Cardiac muscle cell (in vitro differentiated cells and primary cell): ENCODE measurements at regions not wholly inside any gene's neighbourhood (a gene's known extent, or its start where the extent isn't known, plus 50 kb on each side); places are given as distances from the start of the nearest gene placed in this dataset.

ENCODE experiments used
- DNase-seq, 2 donors: peaks; one replicate each; pipeline versions ENCODE4 v3.0.0 to v3.0.0-alpha.2; 2010 to 2017; ENCODE audit warnings: low read depth in 1 of 2, low spot score in 1 of 2
- H3K27ac ChIP-seq: fragments of 200-600 bp; sonication (generic); 2 replicates; pipeline ENCODE4 v1.5.1; 2016
- H3K27me3 ChIP-seq: fragments of 200-600 bp; sonication (generic); 2 replicates; pipeline ENCODE4 v1.6.0; 2016; ENCODE audit warnings: control low read depth
- H3K36me3 ChIP-seq: fragments of 200-600 bp; sonication (generic); 2 replicates; pipeline ENCODE4 v1.5.1; 2016; ENCODE audit warnings: control low read depth
- H3K4me1 ChIP-seq: fragments of 200-600 bp; sonication (generic); 2 replicates; pipeline ENCODE4 v1.8.1; 2017; ENCODE audit warnings: low read depth, mild to moderate bottlenecking, mixed run types
- H3K4me3 ChIP-seq: fragments of 200-600 bp; sonication (generic); 2 replicates; pipeline ENCODE4 v1.5.1; 2016; ENCODE audit warnings: mild to moderate bottlenecking
- H3K9me3 ChIP-seq: fragments of 200-600 bp; sonication (generic); 2 replicates; pipeline ENCODE4 v1.5.1; 2017; ENCODE audit warnings: low read depth, mild to moderate bottlenecking, control low read depth
- TF ChIP-seq, protein P1 (sequence below): IDR thresholded peaks from 2 replicates; pipeline ENCODE4 v1.5.1; 2012; ENCODE audit warnings: low read depth, mild to moderate bottlenecking, low read length

DNA sequence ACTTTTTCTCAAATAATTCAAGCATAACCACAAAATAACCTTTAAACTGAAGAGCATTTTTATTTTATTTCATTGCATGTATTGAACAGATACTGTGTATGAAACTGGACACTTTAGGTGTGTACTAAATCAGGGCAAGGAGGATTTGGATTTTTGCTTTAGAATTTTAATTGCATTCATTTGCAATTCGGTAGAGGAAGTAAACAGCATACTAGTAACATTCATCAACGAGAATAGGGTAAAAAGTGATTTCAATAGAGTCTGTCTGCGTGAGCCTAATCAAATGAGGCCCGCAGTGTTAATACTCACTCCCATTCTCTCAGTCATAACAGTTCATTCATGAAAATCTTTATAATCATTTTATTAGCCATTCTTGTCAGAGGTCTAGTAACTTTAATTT, 200.2 kb downstream of the SPRY2 start:
- peak overlapping the region; percentile 74 for H3K27ac ChIP-seq
- no peaks in the 10 kb centered on the region for H3K36me3 ChIP-seq
- TF ChIP-seq, protein P1, sequence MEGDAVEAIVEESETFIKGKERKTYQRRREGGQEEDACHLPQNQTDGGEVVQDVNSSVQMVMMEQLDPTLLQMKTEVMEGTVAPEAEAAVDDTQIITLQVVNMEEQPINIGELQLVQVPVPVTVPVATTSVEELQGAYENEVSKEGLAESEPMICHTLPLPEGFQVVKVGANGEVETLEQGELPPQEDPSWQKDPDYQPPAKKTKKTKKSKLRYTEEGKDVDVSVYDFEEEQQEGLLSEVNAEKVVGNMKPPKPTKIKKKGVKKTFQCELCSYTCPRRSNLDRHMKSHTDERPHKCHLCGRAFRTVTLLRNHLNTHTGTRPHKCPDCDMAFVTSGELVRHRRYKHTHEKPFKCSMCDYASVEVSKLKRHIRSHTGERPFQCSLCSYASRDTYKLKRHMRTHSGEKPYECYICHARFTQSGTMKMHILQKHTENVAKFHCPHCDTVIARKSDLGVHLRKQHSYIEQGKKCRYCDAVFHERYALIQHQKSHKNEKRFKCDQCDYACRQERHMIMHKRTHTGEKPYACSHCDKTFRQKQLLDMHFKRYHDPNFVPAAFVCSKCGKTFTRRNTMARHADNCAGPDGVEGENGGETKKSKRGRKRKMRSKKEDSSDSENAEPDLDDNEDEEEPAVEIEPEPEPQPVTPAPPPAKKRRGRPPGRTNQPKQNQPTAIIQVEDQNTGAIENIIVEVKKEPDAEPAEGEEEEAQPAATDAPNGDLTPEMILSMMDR: no peak
- no peaks in the 10 kb centered on the region for H3K27me3 ChIP-seq
- no peak for DNase-seq
- H3K4me3 ChIP-seq: no peak overlapping the region
- H3K9me3 ChIP-seq: no peaks in the 10 kb centered on the region
- peaks cover 10% of the 10 kb centered on the region for H3K4me1 ChIP-seq

DNA sequence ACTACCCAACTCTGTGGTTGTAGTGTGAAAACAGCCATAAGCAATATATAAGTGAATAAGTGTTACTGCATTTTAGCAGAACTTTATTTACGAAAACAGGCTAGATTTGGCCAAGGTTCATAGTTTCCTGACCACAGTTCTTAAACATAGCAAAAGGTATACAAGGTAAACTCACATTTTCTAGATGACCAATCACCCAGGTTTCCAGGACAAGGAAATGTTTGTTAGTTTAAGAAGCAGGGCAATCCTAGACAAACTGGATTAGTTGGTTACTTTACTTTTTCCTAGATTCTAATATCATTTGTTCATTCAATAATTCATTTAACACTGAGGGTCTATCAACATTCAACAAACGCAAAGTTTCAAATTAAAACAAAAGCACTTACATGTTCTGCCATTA, 201.7 kb downstream of the SPRY2 start:
- no peak for DNase-seq
- no peaks in the 10 kb centered on the region for H3K9me3 ChIP-seq
- TF ChIP-seq, protein P1: no peak
- no peaks in the 10 kb centered on the region for H3K27me3 ChIP-seq
- H3K4me3 ChIP-seq: no peak overlapping the region
- no peak overlapping the region for H3K27ac ChIP-seq
- peaks cover 14% of the 10 kb centered on the region for H3K4me1 ChIP-seq
- H3K36me3 ChIP-seq: no peaks in the 10 kb centered on the region

DNA sequence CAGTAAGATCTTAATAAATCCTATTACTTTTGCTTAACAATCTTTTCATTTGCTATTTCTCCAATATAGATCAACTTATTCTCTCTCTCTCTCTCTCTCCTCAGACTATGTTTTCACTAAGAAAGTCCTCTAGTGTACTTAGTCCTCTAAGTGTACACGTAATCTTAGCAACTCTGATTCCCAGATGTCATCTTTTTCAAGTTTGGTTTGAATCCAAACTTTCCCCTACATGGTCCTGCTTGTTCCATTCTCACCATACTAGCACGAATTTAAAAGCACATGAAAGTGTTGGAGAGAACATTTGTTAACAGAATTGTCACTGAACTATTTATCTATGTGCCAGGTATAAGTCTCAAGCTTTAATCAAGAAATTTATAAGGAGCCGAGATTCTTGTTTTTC, 202.9 kb downstream of the SPRY2 start:
- no peak overlapping the region for H3K4me3 ChIP-seq
- no peaks in the 10 kb centered on the region for H3K36me3 ChIP-seq
- no peaks in the 10 kb centered on the region for H3K27me3 ChIP-seq
- DNase-seq: peak in 1 of 2 donors; percentile 20
- no peak overlapping the region for H3K27ac ChIP-seq
- no peaks in the 10 kb centered on the region for H3K9me3 ChIP-seq
- peaks cover 26% of the 10 kb centered on the region for H3K4me1 ChIP-seq
- TF ChIP-seq, protein P1: no peak

DNA sequence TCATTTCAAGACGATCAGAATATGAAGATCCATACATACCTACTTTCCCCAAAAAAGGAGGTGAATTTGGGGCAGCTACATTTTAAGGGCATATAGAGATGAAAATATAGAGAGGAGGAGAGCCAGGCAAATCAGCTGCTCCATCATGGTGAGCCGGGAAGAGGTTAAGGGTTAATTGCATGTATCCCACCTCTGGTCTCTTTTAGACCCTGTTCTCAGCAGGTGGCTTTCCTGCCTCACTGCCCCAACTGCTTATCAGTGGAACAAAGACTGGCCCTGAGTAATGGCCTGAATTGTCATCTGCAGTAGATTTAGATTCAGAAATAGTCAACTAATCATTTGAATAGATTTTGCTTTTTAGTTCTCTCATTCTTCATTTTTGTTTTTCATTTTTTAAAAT, 206.6 kb downstream of the SPRY2 start:
- peaks cover 35% of the 10 kb centered on the region for H3K4me1 ChIP-seq
- no peak overlapping the region for H3K4me3 ChIP-seq
- TF ChIP-seq, protein P1: no peak
- DNase-seq: no peak
- H3K27ac ChIP-seq: peak overlapping the region; percentile 90
- no peaks in the 10 kb centered on the region for H3K9me3 ChIP-seq
- H3K36me3 ChIP-seq: no peaks in the 10 kb centered on the region
- no peaks in the 10 kb centered on the region for H3K27me3 ChIP-seq

DNA sequence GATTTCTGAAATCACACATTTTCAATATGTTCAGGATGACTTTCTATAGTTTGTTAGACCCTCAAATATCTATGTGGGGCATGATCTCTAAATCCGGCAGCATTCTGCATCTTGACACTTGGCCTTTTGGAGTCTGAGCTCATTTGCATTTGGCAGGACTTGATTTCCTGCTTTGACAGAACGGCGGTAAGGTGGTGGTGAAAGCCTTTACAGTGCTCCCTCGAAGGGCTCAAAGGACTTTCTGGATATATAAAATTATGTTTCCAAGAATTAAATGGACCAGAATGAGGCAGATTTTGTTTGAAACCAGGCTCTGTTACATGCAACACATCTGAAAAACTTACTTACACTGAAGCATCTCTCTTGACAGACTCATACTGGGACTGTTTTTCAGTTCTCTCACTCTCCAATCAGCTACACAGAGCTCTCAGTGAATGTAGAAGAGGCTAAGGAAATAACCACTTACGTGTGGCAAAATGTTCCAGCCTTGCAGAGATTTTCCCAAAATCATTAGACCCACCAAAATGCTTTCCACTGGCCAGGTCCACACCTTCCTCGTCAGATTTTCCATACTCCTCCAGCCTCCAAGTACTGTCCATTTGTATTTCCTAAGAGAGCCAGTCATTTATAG, 207.2 kb downstream of the SPRY2 start:
- TF ChIP-seq, protein P1: no peak
- Histone ChIP-seq H3K27ac (peak overlapping the region; percentile 90), H3K36me3 (no peaks in the 10 kb centered on the region)

More for the DNA sequence above, 207.2 kb downstream of the SPRY2 start:
- H3K9me3 ChIP-seq: no peaks in the 10 kb centered on the region
- peak in 1 of 2 donors; percentile 15 for DNase-seq
- H3K4me3 ChIP-seq: no peak overlapping the region
- peaks cover 35% of the 10 kb centered on the region for H3K4me1 ChIP-seq
- H3K27me3 ChIP-seq: no peaks in the 10 kb centered on the region
